RWPE1 (cell line): ENCODE measurements at regions not wholly inside any gene's neighbourhood (a gene's known extent, or its start where the extent isn't known, plus 50 kb on each side); places are given as distances from the start of the nearest gene placed in this dataset.
A peak's percentile ranks its signal among the peaks of the same experiment; 100 is the strongest.

Experiments used
- CTCF ChIA-PET: fragments of 350-600 bp; sonication (Branson Sonifier 250); formaldehyde crosslinking; extraction: SDS; loops from one replicate; lab custom pipeline; 2021; lab: Yijun Ruan, JAX
- POLR2A ChIA-PET: fragments of 400-600 bp; formaldehyde crosslinking; extraction: SDS; loops from one replicate; lab custom pipeline; 2020; ENCODE audit warnings: antibody characterized with exemption; ENCODE audit not compliant: low non-redundant PET; lab: Yijun Ruan, JAX
- DNase-seq: peaks from one replicate; pipeline ENCODE4 v3.0.0; 2012; ENCODE audit warnings: low spot score
- H3K27ac ChIP-seq: fragments of 450-650 bp; 2 replicates; pipeline ENCODE4 v1.5.1; 2017
- TF ChIP-seq, protein P1 (sequence below): fragments of 450-650 bp; conservative IDR thresholded peaks from 2 replicates; pipeline ENCODE4 v1.5.1; 2017; ENCODE audit warnings: low read depth, mild to moderate bottlenecking

DNA sequence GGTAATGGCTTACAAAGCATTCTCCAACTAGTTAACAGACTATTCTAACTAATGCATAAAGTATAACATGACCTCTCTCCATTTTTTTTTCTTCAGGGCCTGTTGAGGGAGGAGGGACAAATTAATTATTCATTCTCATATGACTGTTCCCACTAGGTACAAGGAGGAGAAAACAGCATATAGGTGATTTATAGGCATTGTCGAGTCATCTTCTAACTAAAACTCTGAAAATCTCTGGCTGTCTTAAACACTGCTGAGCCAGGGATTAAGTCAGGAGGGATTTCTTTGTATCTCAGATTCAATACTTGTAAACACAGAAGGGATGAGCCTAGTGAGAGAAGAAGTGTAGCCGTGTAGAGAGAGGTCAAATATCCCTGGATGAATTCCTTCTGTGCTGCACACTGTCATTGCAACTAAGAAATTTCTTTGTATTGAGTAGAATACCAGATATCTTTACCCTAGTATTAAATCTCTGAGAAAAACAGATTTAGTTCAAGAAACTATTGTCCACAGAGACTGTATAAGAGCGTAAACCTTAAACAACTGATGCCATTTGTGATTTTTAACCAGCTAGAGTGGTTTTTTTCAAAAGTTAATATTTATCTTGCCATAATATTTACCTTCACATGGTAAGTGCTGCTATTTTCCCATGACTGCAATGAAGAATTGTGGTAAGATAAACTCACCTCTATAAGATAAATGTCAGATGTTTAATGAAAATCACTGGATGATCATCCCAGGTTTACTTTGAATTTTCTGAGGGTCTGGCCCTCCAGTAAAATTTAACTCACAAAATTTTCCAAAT, 465.3 kb downstream of the RWDD3 start:
- ChIA-PET POLR2A (no interaction called here), CTCF (no interaction called here)
- no peak for DNase-seq
- TF ChIP-seq, protein P1, sequence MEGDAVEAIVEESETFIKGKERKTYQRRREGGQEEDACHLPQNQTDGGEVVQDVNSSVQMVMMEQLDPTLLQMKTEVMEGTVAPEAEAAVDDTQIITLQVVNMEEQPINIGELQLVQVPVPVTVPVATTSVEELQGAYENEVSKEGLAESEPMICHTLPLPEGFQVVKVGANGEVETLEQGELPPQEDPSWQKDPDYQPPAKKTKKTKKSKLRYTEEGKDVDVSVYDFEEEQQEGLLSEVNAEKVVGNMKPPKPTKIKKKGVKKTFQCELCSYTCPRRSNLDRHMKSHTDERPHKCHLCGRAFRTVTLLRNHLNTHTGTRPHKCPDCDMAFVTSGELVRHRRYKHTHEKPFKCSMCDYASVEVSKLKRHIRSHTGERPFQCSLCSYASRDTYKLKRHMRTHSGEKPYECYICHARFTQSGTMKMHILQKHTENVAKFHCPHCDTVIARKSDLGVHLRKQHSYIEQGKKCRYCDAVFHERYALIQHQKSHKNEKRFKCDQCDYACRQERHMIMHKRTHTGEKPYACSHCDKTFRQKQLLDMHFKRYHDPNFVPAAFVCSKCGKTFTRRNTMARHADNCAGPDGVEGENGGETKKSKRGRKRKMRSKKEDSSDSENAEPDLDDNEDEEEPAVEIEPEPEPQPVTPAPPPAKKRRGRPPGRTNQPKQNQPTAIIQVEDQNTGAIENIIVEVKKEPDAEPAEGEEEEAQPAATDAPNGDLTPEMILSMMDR = no peak
- no peak overlapping the region for H3K27ac ChIP-seq

DNA sequence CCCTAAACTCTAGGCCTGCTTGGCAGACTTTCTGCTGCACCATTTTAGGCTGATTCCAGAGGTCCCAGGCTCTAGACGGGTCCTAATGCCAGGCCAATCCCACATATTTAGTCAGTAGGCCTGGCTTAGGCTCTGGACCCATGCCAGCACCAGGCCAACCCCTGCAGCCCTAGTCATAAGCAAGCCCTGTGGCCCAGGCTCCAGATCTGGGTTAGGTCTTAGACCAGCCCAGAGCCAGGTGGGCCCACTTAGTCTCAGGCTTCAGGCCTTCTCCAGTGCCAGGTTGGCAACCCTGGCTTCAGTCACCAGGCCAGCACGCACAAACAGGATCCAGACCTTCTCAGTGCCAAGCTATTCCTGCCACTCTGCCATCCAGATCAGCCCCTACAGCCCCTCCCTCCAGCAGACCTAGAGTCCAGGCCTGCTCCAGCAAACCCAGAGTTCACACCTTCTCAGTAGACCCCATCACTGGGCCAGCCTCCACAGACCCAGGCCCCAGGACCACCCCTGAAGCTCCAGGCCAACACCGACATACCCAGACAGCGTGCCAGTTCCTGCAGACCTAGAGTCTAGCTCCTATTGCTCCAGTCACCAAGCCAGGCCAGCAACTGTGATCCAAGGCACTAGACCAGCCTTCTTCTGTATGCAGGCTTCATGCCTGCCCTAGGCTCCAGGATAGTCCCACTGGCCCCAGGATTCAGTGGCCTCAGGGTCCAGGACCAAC, 467.6 kb downstream of the RWDD3 start:
- TF ChIP-seq, protein P1 = no peak
- POLR2A ChIA-PET = no interaction called here
- no peak for DNase-seq
- CTCF ChIA-PET = no interaction called here
- H3K27ac ChIP-seq = no peak overlapping the region

DNA sequence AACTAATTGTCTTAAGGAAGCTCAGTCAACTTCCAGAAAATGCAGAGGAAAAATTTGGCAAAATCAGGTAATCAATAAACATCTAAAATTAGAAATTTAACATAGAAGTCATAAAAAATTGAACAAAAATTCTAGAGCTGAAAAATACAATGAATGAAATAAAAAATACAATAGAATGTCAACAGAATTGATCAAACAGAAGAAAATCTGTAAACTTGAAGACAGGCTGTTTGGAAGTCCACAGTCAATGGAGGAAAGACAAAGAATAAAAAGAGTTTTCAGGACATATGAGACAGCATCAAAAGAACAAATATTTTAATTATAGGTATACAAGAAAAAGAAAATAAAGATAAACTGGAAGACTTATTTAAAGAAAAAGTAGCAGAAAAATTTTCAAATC, 469.0 kb downstream of the RWDD3 start:
- H3K27ac ChIP-seq = no peak overlapping the region
- POLR2A ChIA-PET = no interaction called here
- TF ChIP-seq, protein P1 = no peak
- CTCF ChIA-PET = no interaction called here
- DNase-seq = no peak

DNA sequence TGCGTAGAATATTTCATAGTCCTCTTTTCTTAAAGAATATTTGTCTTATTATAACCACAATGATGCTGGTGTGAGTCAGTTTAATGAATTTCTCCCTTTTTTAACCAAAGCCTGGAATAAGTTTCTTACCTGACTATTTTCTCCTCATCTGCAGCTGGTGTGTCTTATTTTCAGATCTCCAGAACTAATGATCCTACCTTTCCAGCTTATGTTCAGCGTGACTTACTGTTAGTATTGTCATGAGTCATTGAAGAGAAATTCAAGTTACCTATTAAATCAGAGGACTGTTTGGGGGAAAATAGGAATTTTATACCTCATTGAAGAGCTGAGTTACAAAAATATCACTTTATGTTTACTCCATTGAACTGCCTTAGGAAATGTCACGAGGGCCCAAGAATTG, 482.1 kb downstream of the RWDD3 start:
- CTCF ChIA-PET = interaction anchor here (0.6 kb wide), 1 partner anchor 133 kb away, joined by 3 read pairs; no protein-coding TSS in a partner anchor
- no peak overlapping the region for H3K27ac ChIP-seq
- peak; percentile 24 for DNase-seq
- POLR2A ChIA-PET = no interaction called here
- TF ChIP-seq, protein P1 = no peak

DNA sequence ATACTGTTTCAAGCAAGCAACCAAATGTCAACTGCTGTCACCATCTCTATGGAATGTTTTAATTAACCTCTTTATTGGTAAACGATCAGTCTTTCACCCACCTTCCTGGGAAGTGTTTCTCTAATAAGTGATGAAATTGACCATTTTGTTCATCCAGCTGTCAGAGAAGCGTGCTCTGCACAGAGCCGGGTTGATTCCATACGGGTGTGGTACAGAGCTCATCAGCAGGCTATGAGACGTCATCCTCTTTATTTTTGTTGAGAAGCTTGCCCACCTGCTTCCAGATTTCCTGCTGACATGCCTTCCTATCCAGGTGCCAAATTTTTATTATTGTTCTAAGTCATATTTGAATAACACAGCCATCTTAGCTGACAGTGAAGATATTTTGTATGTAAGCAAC, 482.5 kb downstream of the RWDD3 start:
- ChIA-PET CTCF (no interaction called here), POLR2A (no interaction called here)
- no peak overlapping the region for H3K27ac ChIP-seq
- TF ChIP-seq, protein P1 = no peak
- no peak for DNase-seq

DNA sequence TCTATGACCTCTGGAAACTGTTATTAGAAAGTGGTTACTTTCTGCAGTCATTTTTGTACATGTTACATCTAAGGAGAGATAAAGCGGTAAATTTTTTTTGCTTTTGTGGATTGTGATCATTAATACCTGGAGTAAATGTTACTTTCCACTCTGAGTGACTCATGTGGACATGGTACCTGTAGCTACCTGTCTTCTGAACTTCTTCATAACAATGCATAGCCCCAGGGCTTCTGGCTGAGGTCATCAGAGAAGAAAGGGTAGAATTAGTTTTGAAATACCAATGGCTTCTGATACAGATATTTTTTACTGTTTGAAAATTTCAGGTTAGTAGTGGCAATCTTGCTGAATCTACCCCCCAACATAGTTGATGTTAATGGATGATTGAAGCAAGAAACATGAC, 489.3 kb downstream of the RWDD3 start:
- no peak overlapping the region for H3K27ac ChIP-seq
- DNase-seq = peak; percentile 78
- TF ChIP-seq, protein P1 = no peak
- ChIA-PET CTCF (no interaction called here), POLR2A (no interaction called here)
